IMR-90 (cell line): ENCODE measurements at regions not wholly inside any gene's neighbourhood (a gene's known extent, or its start where the extent isn't known, plus 50 kb on each side); places are given as distances from the start of the nearest gene placed in this dataset.
"Not testable (repeated sequence)": the region's sequence is repeated elsewhere in the genome, so short reads cannot be mapped to it uniquely, and the experiment has no call there.

Source experiments
- CEBPB ChIP-seq: IDR thresholded peaks from 2 replicates; pipeline ENCODE4 v1.6.1; 2012; ENCODE audit warnings: low read depth, low read length, improper control_type of control experiment
- CHD1 ChIP-seq: IDR thresholded peaks from 2 replicates; pipeline ENCODE4 v1.6.1; 2012; ENCODE audit warnings: low read depth, low read length, improper control_type of control experiment
- CTCF ChIP-seq: conservative IDR thresholded peaks from 2 replicates; pipeline ENCODE4 v1.5.1; 2012; ENCODE audit warnings: mild to moderate bottlenecking, low read depth, low read length, improper control_type of control experiment
- FOS ChIP-seq: fragments of 150-350 bp; IDR thresholded peaks from 2 replicates; pipeline ENCODE4 v1.6.1; 2016; ENCODE audit warnings: low read depth, low read length
- MAFK ChIP-seq: IDR thresholded peaks from 2 replicates; pipeline ENCODE4 v1.6.1; 2012; ENCODE audit warnings: low read depth, low read length, improper control_type of control experiment
- MAZ ChIP-seq: IDR thresholded peaks from 2 replicates; pipeline ENCODE4 v1.6.1; 2012; ENCODE audit warnings: low read depth, mild to moderate bottlenecking, low read length, improper control_type of control experiment, moderate library complexity, borderline replicate concordance
- POLR2A ChIP-seq: IDR thresholded peaks from 2 replicates; pipeline ENCODE4 v1.6.1; 2012; ENCODE audit warnings: mild to moderate bottlenecking, low read depth, low read length
- RAD21 ChIP-seq: IDR thresholded peaks from 2 replicates; pipeline ENCODE4 v1.6.1; 2012; ENCODE audit warnings: low read length, improper control_type of control experiment
- SMC3 ChIP-seq: fragments of 150-350 bp; IDR thresholded peaks from 2 replicates; pipeline ENCODE4 v1.6.1; 2016; ENCODE audit warnings: low read depth, mild to moderate bottlenecking, antibody characterized with exemption, low read length, moderate library complexity
- USF2 ChIP-seq: fragments of 150-350 bp; IDR thresholded peaks from 2 replicates; pipeline ENCODE4 v1.6.1; 2017; ENCODE audit warnings: mild to moderate bottlenecking, antibody characterized with exemption, low read length, low read depth

DNA sequence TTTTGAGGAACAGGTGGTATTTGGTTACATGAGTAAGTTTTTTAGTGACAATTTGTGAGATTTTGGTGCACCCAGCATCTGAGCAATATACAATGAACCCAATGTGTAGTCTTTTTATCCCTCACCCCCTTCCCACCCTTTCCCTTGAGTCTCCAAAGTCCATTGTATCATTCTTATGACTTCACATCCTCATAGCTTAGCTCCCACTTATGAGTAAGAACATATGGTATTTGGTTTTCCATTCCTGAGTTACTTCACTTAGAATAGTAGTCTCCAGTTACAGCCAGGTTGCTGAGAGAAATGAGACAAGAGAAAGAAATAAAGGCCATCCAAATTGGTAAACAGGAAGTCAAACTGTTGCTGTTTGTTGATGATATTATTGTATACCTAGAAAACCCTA lies 87.5 kb downstream of the OTOR start:
- not testable (repeated sequence) for TF ChIP-seq CTCF, MAZ, RAD21, CHD1, MAFK, USF2, FOS, POLR2A, SMC3, CEBPB
